ENCODE measurements at regions not wholly inside any gene's neighbourhood (a gene's known extent, or its start where the extent isn't known, plus 50 kb on each side); places are given as distances from the start of the nearest gene placed in this dataset.

GRCh38 chr16:65409510-65409909, 287.6 kb upstream of the CDH11 start:
- TF ChIP-seq CTCF (IDR thresholded peaks at IDR 0.05): no peak
- TF ChIP-seq EZH2 (IDR thresholded peaks at IDR 0.05; ENCODE audit: borderline replicate concordance, insufficient read depth, low read depth, low read length, poor library complexity, severe bottlenecking): no peak
